ENCODE measurements at regions not wholly inside any gene's neighbourhood (a gene's known extent, or its start where the extent isn't known, plus 50 kb on each side); places are given as distances from the start of the nearest gene placed in this dataset.

GRCh38 chr5:135694012-135694411 lies 115.2 kb upstream of the CXCL14 start:
- TF ChIP-seq CTCF (IDR thresholded peaks at IDR 0.05; ENCODE audit: low read depth, low read length) = no peak
- no peak for DNase-seq (ENCODE audit: extremely low read depth, low read depth)

- no peak for DNase-seq (ENCODE audit: extremely low read depth, low read depth)
These were observed 114.7 kb upstream of the CXCL14 start for GRCh38 chr5:135693371-135693955.

GRCh38 chr5:135691044-135691443 lies 112.3 kb upstream of the CXCL14 start:
- no peak for TF ChIP-seq CTCF (IDR thresholded peaks at IDR 0.05; ENCODE audit: low read depth, low read length)
- no peak for DNase-seq (ENCODE audit: extremely low read depth, low read depth)

More at GRCh38 chr5:135693371-135693955, 114.7 kb upstream of the CXCL14 start:
- TF ChIP-seq CTCF (IDR thresholded peaks at IDR 0.05; ENCODE audit: low read depth, low read length) = no peak

GRCh38 chr5:135690466-135690865 lies 111.7 kb upstream of the CXCL14 start:
- TF ChIP-seq CTCF (IDR thresholded peaks at IDR 0.05; ENCODE audit: low read depth, low read length) = no peak
- DNase-seq (ENCODE audit: extremely low read depth, low read depth) = no peak

GRCh38 chr5:135689506-135689905 lies 110.7 kb upstream of the CXCL14 start:
- no peak for TF ChIP-seq CTCF (IDR thresholded peaks at IDR 0.05; ENCODE audit: low read depth, low read length)
- no peak for DNase-seq (ENCODE audit: extremely low read depth, low read depth)

GRCh38 chr5:135688385-135688784 lies 109.6 kb upstream of the CXCL14 start:
- TF ChIP-seq CTCF (IDR thresholded peaks at IDR 0.05; ENCODE audit: low read depth, low read length) = no peak
- no peak for DNase-seq (ENCODE audit: extremely low read depth, low read depth)

- TF ChIP-seq CTCF (IDR thresholded peaks at IDR 0.05; ENCODE audit: low read depth, low read length) = no peak
- no peak for DNase-seq (ENCODE audit: extremely low read depth, low read depth)
These were observed 104.4 kb upstream of the CXCL14 start for GRCh38 chr5:135683189-135683588.

Measured in AG09319 (cell line).